IMR-90 (cell line): ENCODE measurements at regions not wholly inside any gene's neighbourhood (a gene's known extent, or its start where the extent isn't known, plus 50 kb on each side); places are given as distances from the start of the nearest gene placed in this dataset.

Experiments used
- ATAC-seq: fragments of 200-7000 bp; cut with Tn5 transposase; 2 replicates; pipeline ENCODE4 v1.9.1; 2020; ENCODE audit warnings: low read depth, mild to moderate bottlenecking, moderate library complexity
- BruUV-seq: library from RNA; stranded (reverse); fragments of 400-500 nt; replicated peaks from 2 replicates; lab custom pipeline; 2021; lab: Mats Ljungman, UMichigan
- CTCF ChIA-PET: fragments of 300-600 bp; formaldehyde crosslinking; extraction: SDS; loops from one replicate; lab custom pipeline; 2021; ENCODE audit warnings: antibody characterized with exemption; lab: Yijun Ruan, JAX
- POLR2A ChIA-PET: fragments of 300-600 bp; sonication (Branson Sonifier 250); formaldehyde crosslinking; loops from one replicate; lab custom pipeline; 2022; ENCODE audit warnings: antibody characterized with exemption; ENCODE audit not compliant: unreplicated experiment; lab: Charles Lee
- DNase-seq: peaks from one replicate; pipeline ENCODE4 v3.0.0; 2013
- H2AFZ ChIP-seq: replicated peaks from 2 replicates; pipeline ENCODE3; 2013; ENCODE audit warnings: low read length, mild to moderate bottlenecking; ENCODE audit not compliant: poor library complexity
- H2AK5ac ChIP-seq: 2 replicates; pipeline ENCODE4 v1.6.1; 2013; ENCODE audit warnings: low read depth, low read length, inconsistent platforms
- H2AK9ac ChIP-seq: replicated peaks from 2 replicates; pipeline ENCODE3; 2013; ENCODE audit warnings: mild to moderate bottlenecking, low read depth, low read length, moderate library complexity; ENCODE audit not compliant: poor library complexity
- H2BK120ac ChIP-seq: 2 replicates; pipeline ENCODE4 v1.6.1; 2013; ENCODE audit warnings: low read depth, low read length, inconsistent platforms
- H2BK15ac ChIP-seq: 3 replicates; pipeline ENCODE4 v1.6.1; 2013; ENCODE audit warnings: low read depth, low read length, inconsistent platforms
- H2BK20ac ChIP-seq: 2 replicates; pipeline ENCODE4 v1.6.1; 2013; ENCODE audit warnings: low read depth, mild to moderate bottlenecking, inconsistent platforms, low read length, moderate library complexity
- H2BK5ac ChIP-seq: 2 replicates; pipeline ENCODE4 v1.6.1; 2013; ENCODE audit warnings: mild to moderate bottlenecking, low read depth, low read length, inconsistent platforms; ENCODE audit not compliant: poor library complexity, severe bottlenecking
- H3K14ac ChIP-seq: replicated peaks from 2 replicates; pipeline ENCODE4 v1.6.1; 2013; ENCODE audit warnings: low read depth, low read length, inconsistent platforms
- H3K18ac ChIP-seq: 2 replicates; pipeline ENCODE4 v1.6.1; 2013; ENCODE audit warnings: low read depth, low read length, control low read depth
- H3K23ac ChIP-seq: 2 replicates; pipeline ENCODE4 v1.6.1; 2013; ENCODE audit warnings: low read depth, low read length, inconsistent platforms
- H3K27ac ChIP-seq: 2 replicates; pipeline ENCODE4 v1.5.1; 2013; ENCODE audit warnings: mild to moderate bottlenecking, control low read depth, low read length; ENCODE audit not compliant: insufficient read depth
- H3K27me3 ChIP-seq: 2 replicates; pipeline ENCODE4 v1.6.1; 2013; ENCODE audit warnings: low read length; ENCODE audit not compliant: control insufficient read depth, insufficient read depth
- H3K36me3 ChIP-seq: 2 replicates; pipeline ENCODE4 v1.6.1; 2013; ENCODE audit warnings: low read length, mixed read lengths; ENCODE audit not compliant: control insufficient read depth, insufficient read depth
- H3K4ac ChIP-seq: 2 replicates; pipeline ENCODE4 v1.6.1; 2013; ENCODE audit warnings: low read depth, low read length, inconsistent platforms
- H3K4me1 ChIP-seq: 2 replicates; pipeline ENCODE4 v1.6.1; 2013; ENCODE audit warnings: low read length, mixed read lengths; ENCODE audit not compliant: control insufficient read depth, insufficient read depth
- H3K4me2 ChIP-seq: 2 replicates; pipeline ENCODE4 v1.6.1; 2013; ENCODE audit warnings: low read depth, mild to moderate bottlenecking, control low read depth, low read length, moderate library complexity
- H3K4me3 ChIP-seq: 2 replicates; pipeline ENCODE4 v1.5.1; 2013; ENCODE audit warnings: low read depth, mild to moderate bottlenecking, control low read depth, low read length, moderate library complexity; ENCODE audit not compliant: insufficient read depth
- H3K56ac ChIP-seq: 2 replicates; pipeline ENCODE4 v1.6.1; 2013; ENCODE audit warnings: low read length, inconsistent platforms; ENCODE audit not compliant: insufficient read depth; ENCODE audit errors: extremely low read depth
- H3K79me1 ChIP-seq, 2 experiments: 2 replicates each; pipeline ENCODE4 v1.6.1; 2013; ENCODE audit warnings: low read length in 2 of 2, inconsistent platforms in 1 of 2, low read depth in 1 of 2
- H3K9ac ChIP-seq: 2 replicates; pipeline ENCODE4 v1.6.1; 2013; ENCODE audit warnings: low read depth, low read length, control low read depth
- H3K9me1 ChIP-seq: 2 replicates; pipeline ENCODE4 v1.6.1; 2013; ENCODE audit warnings: low read length, inconsistent platforms; ENCODE audit not compliant: insufficient read depth
- H3K9me3 ChIP-seq: 2 replicates; pipeline ENCODE4 v1.6.1; 2013; ENCODE audit warnings: low read length; ENCODE audit not compliant: control insufficient read depth, insufficient read depth
- H4K20me1 ChIP-seq: 2 replicates; pipeline ENCODE4 v1.6.1; 2013; ENCODE audit warnings: low read length, inconsistent platforms; ENCODE audit not compliant: insufficient read depth
- H4K5ac ChIP-seq: 2 replicates; pipeline ENCODE4 v1.6.1; 2013; ENCODE audit warnings: mild to moderate bottlenecking, low read depth, low read length, control low read depth
- H4K8ac ChIP-seq, 2 experiments: 2 replicates each; pipeline ENCODE4 v1.6.1; 2013; ENCODE audit warnings: low read depth in 2 of 2, low read length in 2 of 2, control low read depth in 1 of 2, inconsistent platforms in 1 of 2
- H4K91ac ChIP-seq: 2 replicates; pipeline ENCODE4 v1.6.1; 2013; ENCODE audit warnings: low read depth, low read length, inconsistent platforms; ENCODE audit not compliant: insufficient read depth
- BHLHE40 ChIP-seq: fragments of 150-350 bp; IDR thresholded peaks from 2 replicates; pipeline ENCODE4 v1.6.1; 2016; ENCODE audit warnings: mild to moderate bottlenecking, low read depth, low read length
- CEBPB ChIP-seq: IDR thresholded peaks from 2 replicates; pipeline ENCODE4 v1.6.1; 2012; ENCODE audit warnings: low read depth, low read length, improper control_type of control experiment
- CHD1 ChIP-seq: IDR thresholded peaks from 2 replicates; pipeline ENCODE4 v1.6.1; 2012; ENCODE audit warnings: low read depth, low read length, improper control_type of control experiment
- FOS ChIP-seq: fragments of 150-350 bp; IDR thresholded peaks from 2 replicates; pipeline ENCODE4 v1.6.1; 2016; ENCODE audit warnings: low read depth, low read length
- MAFK ChIP-seq: IDR thresholded peaks from 2 replicates; pipeline ENCODE4 v1.6.1; 2012; ENCODE audit warnings: low read depth, low read length, improper control_type of control experiment
- MAZ ChIP-seq: IDR thresholded peaks from 2 replicates; pipeline ENCODE4 v1.6.1; 2012; ENCODE audit warnings: low read depth, mild to moderate bottlenecking, low read length, improper control_type of control experiment, moderate library complexity, borderline replicate concordance
- MXI1 ChIP-seq: IDR thresholded peaks from 2 replicates; pipeline ENCODE4 v1.6.1; 2012; ENCODE audit warnings: low read depth, mild to moderate bottlenecking, low read length, moderate library complexity, borderline replicate concordance
- NFE2L2 ChIP-seq: fragments of 150-350 bp; IDR thresholded peaks from 2 replicates; pipeline ENCODE4 v1.6.1; 2016; ENCODE audit warnings: low read depth, mild to moderate bottlenecking, low read length
- POLR2A ChIP-seq: IDR thresholded peaks from 2 replicates; pipeline ENCODE4 v1.6.1; 2012; ENCODE audit warnings: mild to moderate bottlenecking, low read depth, low read length
- RAD21 ChIP-seq: IDR thresholded peaks from 2 replicates; pipeline ENCODE4 v1.6.1; 2012; ENCODE audit warnings: low read length, improper control_type of control experiment
- RCOR1 ChIP-seq: IDR thresholded peaks from 2 replicates; pipeline ENCODE4 v1.6.1; 2012; ENCODE audit warnings: mild to moderate bottlenecking, low read length, improper control_type of control experiment; ENCODE audit not compliant: insufficient replicate concordance
- RFX5 ChIP-seq: IDR thresholded peaks from 2 replicates; pipeline ENCODE4 v1.8.0; 2012; ENCODE audit warnings: low read depth, mild to moderate bottlenecking, low read length, moderate library complexity
- SMC3 ChIP-seq: fragments of 150-350 bp; IDR thresholded peaks from 2 replicates; pipeline ENCODE4 v1.6.1; 2016; ENCODE audit warnings: low read depth, mild to moderate bottlenecking, antibody characterized with exemption, low read length, moderate library complexity
- WGBS, 2 experiments: methylation state at CpG; one replicate each; pipeline versions ENCODE4 v1.1.5 to v1.1.7; 2013; ENCODE audit warnings: missing lambda C conversion rate in 2 of 2; ENCODE audit not compliant: insufficient read length in 1 of 2; ENCODE audit errors: extremely low coverage in 2 of 2; 5-methylcytosine and 5-hydroxymethylcytosine counted together
- dilution Hi-C: fragments of 300-500 bp; cut with HindIII; formaldehyde crosslinking; loops from one replicate; pipeline ENCODE4 v1.14.3; 2018; ENCODE audit warnings: low sequenced_read_pairs; ENCODE audit not compliant: unreplicated experiment
- in situ Hi-C: fragments of 300-500 bp; cut with MboI; formaldehyde crosslinking; loops from 3 replicates; pipeline ENCODE4 v1.14.3; 2019; ENCODE audit warnings: low sequenced_read_pairs, inconsistent platforms, mixed read lengths
- intact Hi-C: fragments of 100-400 bp; cut with micrococcal nuclease; formaldehyde crosslinking; loops from 2 replicates; pipeline ENCODE4 v1.10.0; 2022
- TF ChIP-seq, protein P1 (sequence below): fragments of 150-350 bp; IDR thresholded peaks from 2 replicates; pipeline ENCODE4 v1.6.1; 2016; ENCODE audit warnings: low read depth, mild to moderate bottlenecking, low read length, moderate library complexity, borderline replicate concordance
- TF ChIP-seq, protein P2 (sequence below): fragments of 150-350 bp; IDR thresholded peaks from 2 replicates; pipeline ENCODE4 v1.6.1; 2017; ENCODE audit warnings: mild to moderate bottlenecking, antibody characterized with exemption, low read length, low read depth
- TF ChIP-seq, protein P3 (sequence below): conservative IDR thresholded peaks from 2 replicates; pipeline ENCODE4 v1.5.1; 2012; ENCODE audit warnings: mild to moderate bottlenecking, low read depth, low read length, improper control_type of control experiment

DNA sequence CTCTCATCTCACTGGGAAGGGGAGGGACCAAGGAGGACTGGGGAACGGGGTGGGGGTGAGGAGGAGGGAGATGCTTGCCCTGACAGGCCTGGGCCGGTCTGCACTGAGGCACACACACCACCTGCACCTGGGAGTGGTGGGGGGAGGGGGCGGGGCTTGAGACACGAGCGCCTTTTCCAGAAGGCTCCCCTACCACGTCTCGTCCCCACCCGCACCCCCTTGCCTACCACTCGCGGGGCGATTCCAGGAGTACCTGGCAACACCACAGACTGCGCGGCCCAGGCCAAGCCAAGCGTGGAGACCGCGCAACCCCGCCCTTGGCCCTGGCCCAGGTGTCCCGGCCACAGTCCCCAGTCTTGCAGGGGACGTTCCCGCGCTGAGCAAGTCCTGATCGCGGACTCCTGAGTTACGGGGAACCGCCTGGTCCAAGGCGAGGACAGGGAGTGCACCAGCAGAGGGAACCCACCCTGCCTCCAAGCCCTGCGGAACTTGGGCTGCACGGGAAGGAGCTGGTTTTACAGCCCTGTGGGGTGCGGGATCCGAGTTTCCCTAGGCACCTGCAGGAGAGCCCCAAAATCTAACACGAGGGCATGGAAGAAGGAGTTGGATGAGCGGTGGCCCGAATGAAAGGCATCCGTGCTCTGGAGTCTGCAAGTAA is 68.1 kb upstream of the SH3GL3 start:
- ChIA-PET POLR2A (no interaction called here), CTCF (no interaction called here)
- Histone ChIP-seq H2AFZ (peak overlapping the region; percentile 77), H3K4ac (no peak overlapping the region), H3K9me3 (no peaks in the 10 kb centered on the region), H3K79me1 (no peaks in the 10 kb centered on the region), H2BK20ac (no peak overlapping the region), H3K4me3 (no peak overlapping the region), H2AK9ac (no peak overlapping the region), H3K4me1 (no peaks in the 10 kb centered on the region), H3K4me2 (no peak overlapping the region), H4K20me1 (no peaks in the 10 kb centered on the region), H3K23ac (no peak overlapping the region), H2BK5ac (no peak overlapping the region), H4K8ac (no peak overlapping the region), H3K56ac (no peak overlapping the region), H2BK15ac (no peak overlapping the region), H3K9me1 (no peaks in the 10 kb centered on the region), H3K14ac (no peak overlapping the region), H2AK5ac (no peak overlapping the region), H3K18ac (no peak overlapping the region), H2BK120ac (no peak overlapping the region), H3K27me3 (peaks cover 5% of the 10 kb centered on the region; the same call in 1 of the 2 replicates), H4K91ac (no peak overlapping the region), H3K36me3 (no peaks in the 10 kb centered on the region), H3K9ac (no peak overlapping the region), H4K5ac (no peak overlapping the region), H3K27ac (no peak overlapping the region)
- 4% methylated on average over 4 of the region's 34 CpGs; no CpG with 5 or more reads in 1 of the 2 experiments for WGBS, 2 experiments
- dilution Hi-C loops: no loop called here
- in situ Hi-C loops: no loop called here
- ATAC-seq (no peak), DNase-seq (no peak)
- intact Hi-C loops: no loop called here
- BruUV-seq: no TSS peak
- TF ChIP-seq RCOR1 (no peak), FOS (no peak), MAFK (no peak), CEBPB (no peak), MXI1 (no peak), NFE2L2 (no peak), RFX5 (no peak), CHD1 (no peak), POLR2A (no peak), MAZ (no peak), SMC3 (no peak), BHLHE40 (no peak), RAD21 (no peak)
- TF ChIP-seq, protein P1, sequence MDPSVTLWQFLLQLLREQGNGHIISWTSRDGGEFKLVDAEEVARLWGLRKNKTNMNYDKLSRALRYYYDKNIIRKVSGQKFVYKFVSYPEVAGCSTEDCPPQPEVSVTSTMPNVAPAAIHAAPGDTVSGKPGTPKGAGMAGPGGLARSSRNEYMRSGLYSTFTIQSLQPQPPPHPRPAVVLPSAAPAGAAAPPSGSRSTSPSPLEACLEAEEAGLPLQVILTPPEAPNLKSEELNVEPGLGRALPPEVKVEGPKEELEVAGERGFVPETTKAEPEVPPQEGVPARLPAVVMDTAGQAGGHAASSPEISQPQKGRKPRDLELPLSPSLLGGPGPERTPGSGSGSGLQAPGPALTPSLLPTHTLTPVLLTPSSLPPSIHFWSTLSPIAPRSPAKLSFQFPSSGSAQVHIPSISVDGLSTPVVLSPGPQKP: no peak
- TF ChIP-seq, protein P2, sequence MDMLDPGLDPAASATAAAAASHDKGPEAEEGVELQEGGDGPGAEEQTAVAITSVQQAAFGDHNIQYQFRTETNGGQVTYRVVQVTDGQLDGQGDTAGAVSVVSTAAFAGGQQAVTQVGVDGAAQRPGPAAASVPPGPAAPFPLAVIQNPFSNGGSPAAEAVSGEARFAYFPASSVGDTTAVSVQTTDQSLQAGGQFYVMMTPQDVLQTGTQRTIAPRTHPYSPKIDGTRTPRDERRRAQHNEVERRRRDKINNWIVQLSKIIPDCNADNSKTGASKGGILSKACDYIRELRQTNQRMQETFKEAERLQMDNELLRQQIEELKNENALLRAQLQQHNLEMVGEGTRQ: no peak
- TF ChIP-seq, protein P3, sequence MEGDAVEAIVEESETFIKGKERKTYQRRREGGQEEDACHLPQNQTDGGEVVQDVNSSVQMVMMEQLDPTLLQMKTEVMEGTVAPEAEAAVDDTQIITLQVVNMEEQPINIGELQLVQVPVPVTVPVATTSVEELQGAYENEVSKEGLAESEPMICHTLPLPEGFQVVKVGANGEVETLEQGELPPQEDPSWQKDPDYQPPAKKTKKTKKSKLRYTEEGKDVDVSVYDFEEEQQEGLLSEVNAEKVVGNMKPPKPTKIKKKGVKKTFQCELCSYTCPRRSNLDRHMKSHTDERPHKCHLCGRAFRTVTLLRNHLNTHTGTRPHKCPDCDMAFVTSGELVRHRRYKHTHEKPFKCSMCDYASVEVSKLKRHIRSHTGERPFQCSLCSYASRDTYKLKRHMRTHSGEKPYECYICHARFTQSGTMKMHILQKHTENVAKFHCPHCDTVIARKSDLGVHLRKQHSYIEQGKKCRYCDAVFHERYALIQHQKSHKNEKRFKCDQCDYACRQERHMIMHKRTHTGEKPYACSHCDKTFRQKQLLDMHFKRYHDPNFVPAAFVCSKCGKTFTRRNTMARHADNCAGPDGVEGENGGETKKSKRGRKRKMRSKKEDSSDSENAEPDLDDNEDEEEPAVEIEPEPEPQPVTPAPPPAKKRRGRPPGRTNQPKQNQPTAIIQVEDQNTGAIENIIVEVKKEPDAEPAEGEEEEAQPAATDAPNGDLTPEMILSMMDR: no peak
